IPS-NIHi7 (cell line): ENCODE measurements at regions not wholly inside any gene's neighbourhood (a gene's known extent, or its start where the extent isn't known, plus 50 kb on each side); places are given as distances from the start of the nearest gene placed in this dataset.
A peak's percentile ranks its signal among the peaks of the same experiment; 100 is the strongest.

ENCODE experiments used
- DNase-seq: peaks from one replicate; pipeline ENCODE4 v3.0.0; 2012; ENCODE audit warnings: mixed read lengths; ENCODE audit errors: extremely low spot score

- peak; percentile 66 for DNase-seq
Measured at GRCh38 chr10:78875331-78875877, 193.4 kb upstream of the ZMIZ1 start.

GRCh38 chr10:78875932-78876331, 192.8 kb upstream of the ZMIZ1 start:
- no peak for DNase-seq

GRCh38 chr10:78876449-78876848, 192.3 kb upstream of the ZMIZ1 start:
- no peak for DNase-seq

DNA sequence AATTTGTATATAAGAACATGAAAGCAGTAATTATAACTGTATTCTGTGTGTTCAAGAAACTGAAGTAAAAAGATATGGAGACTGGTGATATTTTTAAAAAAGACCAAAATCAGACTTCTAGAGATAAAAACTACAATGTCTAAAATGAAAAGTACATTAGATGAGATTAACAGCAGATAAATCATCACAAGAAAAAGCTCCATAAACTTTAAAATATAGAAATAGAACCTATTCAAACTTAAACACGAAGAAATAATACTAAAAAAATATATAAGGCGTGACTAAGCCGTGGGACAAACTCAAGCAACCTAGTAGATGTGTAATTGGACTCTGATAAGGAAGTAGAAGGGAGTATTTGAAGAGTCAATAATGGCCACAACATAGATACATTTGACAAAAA, 189.1 kb upstream of the ZMIZ1 start:
- DNase-seq, result no peak

DNA sequence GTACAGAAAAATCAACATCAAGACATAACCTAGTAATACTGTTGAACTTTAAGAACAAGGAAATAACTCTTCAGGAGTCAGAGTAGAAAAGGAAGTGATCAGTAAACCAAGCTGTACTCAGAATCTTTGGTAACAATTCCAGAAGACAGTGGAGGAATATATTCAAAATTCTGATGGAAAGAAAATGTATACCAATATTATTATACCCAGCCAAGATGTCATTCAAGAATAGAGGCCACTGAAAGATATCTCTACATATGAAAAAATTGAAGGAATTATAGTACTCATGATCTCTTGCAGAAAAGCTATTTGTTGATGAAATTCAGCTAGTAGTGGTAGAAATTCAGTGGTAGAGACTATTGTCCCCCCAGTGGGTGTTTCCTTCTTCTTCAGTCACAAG, 182.6 kb upstream of the ZMIZ1 start:
- DNase-seq, result no peak

GRCh38 chr10:78889536-78890063, 179.2 kb upstream of the ZMIZ1 start:
- no peak for DNase-seq

DNA sequence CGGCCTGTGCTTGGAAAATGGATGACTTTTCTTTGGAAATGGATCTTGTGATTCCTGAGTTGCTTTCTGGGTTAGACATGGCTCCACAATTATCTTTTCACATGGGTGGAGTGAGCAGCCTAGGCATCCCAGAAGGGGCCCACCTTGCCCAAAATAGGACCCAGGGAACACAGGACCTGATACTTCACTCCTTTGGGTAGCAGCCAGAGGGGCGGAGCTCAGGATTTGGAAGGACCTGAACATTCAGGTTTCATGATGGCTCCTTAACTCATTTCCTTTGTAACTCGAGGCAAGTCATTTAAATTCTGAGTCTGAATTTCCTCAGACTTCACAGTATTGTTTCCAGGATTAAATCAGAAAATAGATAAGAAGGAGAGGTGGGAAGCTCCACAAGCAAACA, 178.3 kb upstream of the ZMIZ1 start:
- no peak for DNase-seq

GRCh38 chr10:78891741-78892140, 177.0 kb upstream of the ZMIZ1 start:
- DNase-seq, result no peak

GRCh38 chr10:78892338-78893176, 176.2 kb upstream of the ZMIZ1 start:
- DNase-seq, result no peak

DNA sequence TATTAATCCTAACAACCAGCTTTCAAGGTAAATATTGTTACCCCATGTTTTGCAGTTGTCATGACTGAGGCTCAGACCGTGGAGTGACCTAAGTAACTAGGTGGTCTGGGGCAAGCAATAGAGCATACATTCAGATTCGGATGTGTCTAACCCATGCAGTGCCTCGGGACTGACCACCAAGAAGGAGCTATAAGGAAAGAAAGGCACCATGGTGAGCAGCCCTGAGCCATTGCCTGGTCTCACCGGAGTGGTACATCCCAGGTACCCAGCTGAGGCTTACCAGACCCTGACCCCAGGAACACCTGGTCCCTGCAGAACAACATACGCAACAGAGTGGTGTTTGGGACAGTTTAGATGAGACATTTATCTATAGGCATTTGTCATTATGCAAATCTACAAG, 175.5 kb upstream of the ZMIZ1 start:
- no peak for DNase-seq

GRCh38 chr10:78894089-78894840, 174.5 kb upstream of the ZMIZ1 start:
- no peak for DNase-seq

DNA sequence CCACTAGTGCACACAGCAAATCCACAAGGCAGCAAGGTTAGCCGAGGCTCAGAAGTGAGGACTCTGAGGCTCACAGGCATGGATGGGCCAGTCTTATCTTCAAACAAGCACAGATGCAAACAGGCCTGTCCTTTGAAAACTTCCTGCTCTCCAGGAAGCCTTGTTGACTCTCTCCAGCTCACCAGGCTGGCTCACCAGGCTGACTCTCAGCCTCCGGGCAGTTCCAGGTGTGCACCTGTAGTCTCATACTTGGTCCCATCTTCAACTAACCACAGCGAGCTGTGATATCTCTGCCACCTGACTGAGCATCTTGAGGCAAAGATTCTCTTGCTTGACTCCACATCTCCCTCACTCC, 173.9 kb upstream of the ZMIZ1 start:
- no peak for DNase-seq

GRCh38 chr10:78895469-78895868, 173.3 kb upstream of the ZMIZ1 start:
- DNase-seq, result peak; percentile 31

GRCh38 chr10:78896159-78896928, 172.4 kb upstream of the ZMIZ1 start:
- DNase-seq, result no peak

GRCh38 chr10:78898341-78899097, 170.2 kb upstream of the ZMIZ1 start:
- DNase-seq, result no peak

DNA sequence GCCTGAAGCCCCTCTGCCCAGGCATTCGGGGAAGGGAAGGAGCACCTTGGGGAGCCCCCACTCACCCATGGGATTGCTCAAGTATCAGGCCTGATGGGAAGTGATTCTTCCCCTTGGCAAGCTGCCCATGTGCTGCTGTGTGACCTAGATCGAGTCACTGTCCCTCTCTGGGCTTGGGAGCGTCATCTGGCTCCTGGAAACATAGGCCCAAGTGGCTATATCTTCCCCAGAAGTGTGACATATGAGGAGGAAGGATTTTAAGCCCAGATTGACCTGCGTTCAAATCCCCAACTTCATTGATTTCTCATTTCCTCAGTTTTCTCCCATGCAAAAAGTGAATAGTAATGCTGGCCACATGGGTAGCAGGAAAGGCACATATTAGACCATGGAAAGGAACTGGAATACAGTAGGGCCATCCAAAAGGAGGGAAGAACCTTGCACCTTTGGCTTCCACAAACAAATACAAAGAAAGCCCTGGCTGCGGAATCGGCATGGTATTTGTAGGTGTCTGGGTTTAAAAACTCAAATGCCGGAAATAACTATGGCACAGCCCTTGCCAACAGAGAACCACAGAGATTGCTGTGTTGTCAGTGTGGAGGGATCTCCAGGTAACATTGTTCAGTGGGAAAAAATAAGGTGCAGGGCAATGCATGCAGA, 169.5 kb upstream of the ZMIZ1 start:
- DNase-seq, result no peak

DNA sequence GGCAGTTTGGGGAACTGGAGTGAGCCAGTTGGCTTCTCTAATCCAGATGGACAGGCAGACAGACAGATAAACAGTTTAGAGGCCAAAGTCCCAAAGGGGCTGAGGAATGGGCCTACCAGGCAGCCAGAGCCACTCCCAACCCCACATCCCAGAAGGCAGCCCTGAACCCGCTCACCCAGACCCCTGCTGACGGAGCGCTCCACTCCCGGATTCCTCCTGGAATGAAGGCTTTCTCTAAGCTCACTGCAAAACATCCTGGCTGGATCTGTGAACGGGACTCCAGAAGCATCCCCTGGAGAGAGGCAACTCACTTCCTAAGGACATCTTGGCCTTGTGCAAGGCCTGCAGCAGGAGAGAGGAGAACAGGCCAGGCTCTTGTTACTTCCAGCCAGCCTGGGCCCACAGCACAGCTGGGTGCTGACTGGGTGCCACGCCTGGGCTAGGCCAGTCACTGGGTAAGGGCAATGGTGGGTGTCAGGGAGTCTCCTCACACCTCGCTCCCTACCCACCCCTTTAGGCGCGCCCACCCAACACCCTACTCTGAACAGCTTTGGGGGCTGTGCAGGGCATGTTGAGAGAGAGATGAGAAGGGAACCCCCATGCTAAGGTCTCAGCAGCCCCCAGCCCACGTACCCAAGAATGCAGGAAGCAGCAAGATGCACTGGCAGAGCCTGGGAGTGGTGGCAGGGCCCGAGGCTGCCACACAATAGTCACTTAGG, 168.6 kb upstream of the ZMIZ1 start:
- no peak for DNase-seq

DNA sequence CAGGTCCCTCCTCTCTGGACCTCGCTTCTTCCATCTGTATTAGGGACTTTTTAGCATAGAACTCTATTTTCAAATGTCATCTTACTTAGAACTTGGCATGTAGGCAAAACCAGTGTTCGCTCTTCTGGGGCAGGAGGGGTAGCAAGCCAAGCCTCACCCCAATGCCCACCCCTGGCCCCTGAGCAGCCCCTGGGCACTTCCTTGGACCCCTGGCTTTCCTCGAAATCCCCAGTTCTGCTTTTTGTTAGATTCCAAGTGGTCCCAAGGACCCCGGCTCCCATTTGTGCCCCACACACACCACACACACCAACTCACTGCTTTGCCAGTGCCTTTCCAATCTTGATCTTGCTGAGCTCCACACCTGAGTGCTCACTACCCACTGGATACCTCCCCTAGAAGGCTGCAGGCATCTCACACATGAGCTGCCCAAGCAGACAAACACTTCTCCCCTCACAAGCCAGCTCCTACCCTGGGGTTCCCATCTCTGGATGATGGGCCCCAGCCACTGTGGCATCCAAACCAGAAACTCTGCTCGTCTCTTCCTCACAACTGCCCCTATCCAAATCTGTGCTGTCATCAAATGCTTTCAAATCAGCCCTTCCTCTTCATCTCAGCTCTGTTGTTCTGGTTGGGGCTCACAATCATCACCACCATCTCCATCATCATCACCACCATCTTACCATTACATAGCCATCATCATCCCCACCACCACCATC, 167.9 kb upstream of the ZMIZ1 start:
- no peak for DNase-seq

- DNase-seq, result no peak
Measured at GRCh38 chr10:78901694-78902093, 167.1 kb upstream of the ZMIZ1 start.
